ENCODE measurements at regions not wholly inside any gene's neighbourhood (a gene's known extent, or its start where the extent isn't known, plus 50 kb on each side); places are given as distances from the start of the nearest gene placed in this dataset.

- Mint-ChIP-seq H3K27me3 (peaks cover 18% of the 10 kb centered on the region), H3K27ac (no peak overlapping the region), H3K4me1 (ENCODE audit: unreplicated experiment) (peaks cover 18% of the 10 kb centered on the region), H3K36me3 (no peaks in the 10 kb centered on the region), H3K4me3 (no peak overlapping the region), H3K9me3 (no peaks in the 10 kb centered on the region)
- no peak for DNase-seq (ENCODE audit: extremely low spot score, unreplicated experiment)
- no peak for TF ChIP-seq CTCF (conservative IDR thresholded peaks at IDR 0.05)
Measured at GRCh38 chr7:27375958-27376357, 133.4 kb downstream of the EVX1 start.

- no peaks in the 10 kb centered on the region for H3K9me3 Mint-ChIP-seq
- no peak for DNase-seq (ENCODE audit: extremely low spot score, unreplicated experiment)
- TF ChIP-seq CTCF (conservative IDR thresholded peaks at IDR 0.05): no peak
- H3K27ac Mint-ChIP-seq: no peak overlapping the region
- peaks cover 14% of the 10 kb centered on the region for H3K4me1 Mint-ChIP-seq (ENCODE audit: unreplicated experiment)
- H3K36me3 Mint-ChIP-seq: no peaks in the 10 kb centered on the region
- no peak overlapping the region for H3K4me3 Mint-ChIP-seq
- peaks cover 18% of the 10 kb centered on the region for H3K27me3 Mint-ChIP-seq
Measured at GRCh38 chr7:27377988-27378387, 135.4 kb downstream of the EVX1 start.

- no peak for DNase-seq (ENCODE audit: extremely low spot score, unreplicated experiment)
- peaks cover 1% of the 10 kb centered on the region for H3K27me3 Mint-ChIP-seq
- no peaks in the 10 kb centered on the region for H3K4me1 Mint-ChIP-seq (ENCODE audit: unreplicated experiment)
- no peak overlapping the region for H3K27ac Mint-ChIP-seq
- H3K9me3 Mint-ChIP-seq: no peaks in the 10 kb centered on the region
- no peaks in the 10 kb centered on the region for H3K36me3 Mint-ChIP-seq
- H3K4me3 Mint-ChIP-seq: no peak overlapping the region
- TF ChIP-seq CTCF (conservative IDR thresholded peaks at IDR 0.05): no peak
Measured at GRCh38 chr7:27382307-27382706, 139.7 kb downstream of the EVX1 start.

- Mint-ChIP-seq H3K27ac (no peak overlapping the region), H3K27me3 (no peaks in the 10 kb centered on the region), H3K4me3 (no peak overlapping the region), H3K36me3 (no peaks in the 10 kb centered on the region), H3K9me3 (no peaks in the 10 kb centered on the region), H3K4me1 (ENCODE audit: unreplicated experiment) (no peaks in the 10 kb centered on the region)
- TF ChIP-seq CTCF (conservative IDR thresholded peaks at IDR 0.05): no peak
- no peak for DNase-seq (ENCODE audit: extremely low spot score, unreplicated experiment)
Measured at GRCh38 chr7:27386581-27386980, 144.0 kb downstream of the EVX1 start.

GRCh38 chr7:27387864-27388263 is 145.3 kb downstream of the EVX1 start:
- H3K9me3 Mint-ChIP-seq: no peaks in the 10 kb centered on the region
- H3K27ac Mint-ChIP-seq: no peak overlapping the region
- no peak overlapping the region for H3K4me3 Mint-ChIP-seq
- H3K36me3 Mint-ChIP-seq: no peaks in the 10 kb centered on the region
- TF ChIP-seq CTCF (conservative IDR thresholded peaks at IDR 0.05): no peak
- no peak for DNase-seq (ENCODE audit: extremely low spot score, unreplicated experiment)
- no peaks in the 10 kb centered on the region for H3K4me1 Mint-ChIP-seq (ENCODE audit: unreplicated experiment)
- no peaks in the 10 kb centered on the region for H3K27me3 Mint-ChIP-seq

GRCh38 chr7:27388561-27388960 is 146.0 kb downstream of the EVX1 start:
- Mint-ChIP-seq H3K36me3 (no peaks in the 10 kb centered on the region), H3K27me3 (no peaks in the 10 kb centered on the region), H3K27ac (no peak overlapping the region), H3K4me3 (no peak overlapping the region), H3K9me3 (peaks cover 2% of the 10 kb centered on the region), H3K4me1 (ENCODE audit: unreplicated experiment) (no peaks in the 10 kb centered on the region)
- no peak for DNase-seq (ENCODE audit: extremely low spot score, unreplicated experiment)
- no peak for TF ChIP-seq CTCF (conservative IDR thresholded peaks at IDR 0.05)

Data from type B pancreatic cell (in vitro differentiated cells).